Tibial nerve (tissue), 4 donors: ENCODE measurements at regions not wholly inside any gene's neighbourhood (a gene's known extent, or its start where the extent isn't known, plus 50 kb on each side); places are given as distances from the start of the nearest gene placed in this dataset.
"Not testable (repeated sequence)": the region's sequence is repeated elsewhere in the genome, so short reads cannot be mapped to it uniquely, and the experiment has no call there.

Experiments
- DNase-seq, 2 donors: peaks; one replicate each; pipeline ENCODE4 v3.0.0-alpha.2; 2019; ENCODE audit warnings: low spot score in 2 of 2
- H3K27ac ChIP-seq, 4 donors: fragments of 200-600 bp; sonication (generic) in 3 of 4; one replicate each; pipeline ENCODE4 v1.5.1; 2017 to 2019; ENCODE audit warnings: mild to moderate bottlenecking in 1 of 4
- H3K27me3 ChIP-seq, 2 donors: fragments of 200-600 bp; sonication (generic) in 1 of 2; one replicate each; pipeline versions ENCODE4 v1.5.1 to v1.6.0; 2017 to 2019
- H3K36me3 ChIP-seq, 3 donors: fragments of 200-600 bp; sonication (generic); one replicate each; pipeline ENCODE4 v1.5.1; 2018 to 2019
- H3K4me1 ChIP-seq, 4 donors: fragments of 200-600 bp; sonication (generic) in 3 of 4; one replicate each; pipeline ENCODE4 v1.5.1; 2017 to 2019
- H3K4me3 ChIP-seq, 4 donors: fragments of 200-600 bp; sonication (generic) in 3 of 4; one replicate each; pipeline ENCODE4 v1.5.1; 2017 to 2019; ENCODE audit warnings: mild to moderate bottlenecking in 1 of 4, moderate library complexity in 1 of 4
- H3K9me3 ChIP-seq, 4 donors: fragments of 200-600 bp; sonication (generic) in 3 of 4; one replicate each; pipeline ENCODE4 v1.5.1; 2017 to 2019
- CTCF ChIP-seq, 5 experiments: fragments of 200-600 bp in 3 of 5; fragments of 450-650 bp in 2 of 5; sonication (generic) in 3 of 5; IDR thresholded peaks; one replicate each; pipeline ENCODE4 v1.5.1; 2016 to 2019; ENCODE audit warnings: antibody characterized with exemption in 5 of 5, mild to moderate bottlenecking in 3 of 5, moderate library complexity in 2 of 5
- EP300 ChIP-seq, 2 donors: sonication (generic); formaldehyde crosslinking; IDR thresholded peaks; one replicate each; pipeline ENCODE4 v1.6.1; 2017; ENCODE audit warnings: antibody characterized with exemption in 2 of 2, mild to moderate bottlenecking in 1 of 2
- POLR2A ChIP-seq, 2 donors: fragments of 450-650 bp; IDR thresholded peaks; one replicate each; pipeline ENCODE4 v1.6.1; 2017; ENCODE audit warnings: antibody characterized with exemption in 2 of 2, mild to moderate bottlenecking in 2 of 2, moderate library complexity in 2 of 2
- WGBS, 2 donors: methylation state at CpG; one replicate each; pipeline ENCODE4 v1.1.5; 2018; 5-methylcytosine and 5-hydroxymethylcytosine counted together

DNA sequence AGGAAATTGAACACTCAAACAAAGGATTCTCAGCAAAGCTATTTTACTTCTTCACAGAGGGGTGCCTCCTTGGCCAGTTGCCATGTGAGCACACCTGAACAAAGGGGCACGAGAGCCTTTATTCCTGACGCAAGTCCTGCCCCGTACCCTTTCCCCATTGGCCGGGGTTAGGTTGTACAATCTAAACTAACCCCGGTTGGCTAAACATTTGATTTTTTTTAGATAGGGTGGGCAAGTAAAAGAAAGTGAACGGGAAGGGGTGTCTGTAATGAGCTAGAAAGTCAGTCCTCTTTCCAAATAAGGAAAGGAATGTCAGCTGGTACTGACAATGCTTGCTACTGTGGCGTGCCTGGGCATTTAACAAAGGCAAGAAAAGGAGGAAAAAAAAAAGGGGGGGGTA, 135.5 kb upstream of the CDKN3 start:
- peaks cover 0 to 8% (median 4%) of the 10 kb centered on the region in 4 donors for H3K4me1 ChIP-seq
- H3K4me3 ChIP-seq, result no peak overlapping the region
- TF ChIP-seq CTCF (IDR thresholded peaks at IDR 0.05), result no peak
- TF ChIP-seq EP300 (IDR thresholded peaks at IDR 0.05), result no peak
- no peaks in the 10 kb centered on the region for H3K27me3 ChIP-seq
- no peak overlapping the region for H3K27ac ChIP-seq
- no peak for DNase-seq
- 63 to 65% methylated on average over 7 of the region's 7 CpGs for WGBS, 2 donors
- H3K9me3 ChIP-seq, result no peaks in the 10 kb centered on the region
- no peaks in the 10 kb centered on the region for H3K36me3 ChIP-seq

GRCh38 chr14:54266616-54267015, 130.2 kb upstream of the CDKN3 start:
- DNase-seq, H3K9me3 ChIP-seq, H3K4me1 ChIP-seq, H3K36me3 ChIP-seq, H3K27me3 ChIP-seq, H3K4me3 ChIP-seq, H3K27ac ChIP-seq: not testable (repeated sequence)
- 90 to 93% methylated on average over 3 of the region's 3 CpGs for WGBS, 2 donors

DNA sequence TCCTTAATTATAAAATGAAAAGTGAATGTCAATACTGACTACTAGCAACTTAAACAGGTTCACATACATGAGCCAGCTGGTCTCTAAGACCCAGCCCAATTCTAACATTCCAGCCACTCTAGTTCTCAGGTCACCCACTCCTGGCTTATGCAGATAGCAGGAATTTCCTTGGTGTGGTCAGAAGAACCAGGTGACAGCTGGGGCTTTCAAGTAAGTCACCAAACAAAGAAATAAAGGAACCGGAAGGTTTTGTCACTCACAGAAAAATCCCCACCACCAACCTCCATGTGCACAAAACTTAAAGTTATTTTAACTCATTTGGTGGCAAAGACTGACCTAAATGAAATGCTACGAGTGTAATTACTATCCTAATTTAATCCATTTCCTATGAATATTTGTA, 129.6 kb upstream of the CDKN3 start:
- 71 to 83% methylated on average over 2 of the region's 2 CpGs for WGBS, 2 donors
- DNase-seq, result no peak
- no peaks in the 10 kb centered on the region for H3K36me3 ChIP-seq

DNA sequence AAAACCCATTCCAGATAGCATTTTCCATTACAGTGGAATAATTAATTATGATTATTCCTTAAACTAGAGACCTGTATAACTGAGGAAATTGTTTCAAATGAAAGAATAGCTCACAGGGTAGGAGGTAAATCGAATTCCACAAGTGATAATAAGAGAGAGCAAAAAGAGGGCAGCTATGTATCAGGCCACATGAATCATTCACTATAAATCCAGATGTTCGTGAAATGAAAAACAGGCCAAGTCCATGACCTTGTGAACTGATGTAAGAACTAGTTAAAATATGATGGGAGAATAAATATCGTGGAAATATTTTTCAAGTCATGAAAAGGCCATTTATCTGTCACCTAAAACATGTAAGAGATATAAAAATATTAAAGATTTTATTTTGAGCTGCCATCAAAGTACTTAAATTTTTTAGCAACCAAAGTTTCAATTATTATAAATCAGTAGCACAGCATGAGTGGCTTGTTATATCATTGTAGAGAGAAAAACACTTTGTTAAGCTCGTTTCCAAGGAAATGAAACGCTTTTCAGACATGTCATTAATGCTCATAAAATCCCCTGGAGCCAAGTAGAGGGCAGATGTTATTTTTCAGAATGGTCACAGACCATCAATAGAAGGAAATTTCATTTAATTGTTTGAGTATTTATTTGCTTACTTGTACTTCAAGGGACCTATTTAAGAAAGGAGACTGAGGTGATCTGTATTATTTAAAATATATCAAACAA, 120.6 kb upstream of the CDKN3 start:
- Histone ChIP-seq H3K9me3 (no peaks in the 10 kb centered on the region), H3K36me3 (no peaks in the 10 kb centered on the region), H3K4me1 (no peaks in the 10 kb centered on the region), H3K27me3 (no peaks in the 10 kb centered on the region), H3K4me3 (no peak overlapping the region), H3K27ac (no peak overlapping the region)
- TF ChIP-seq POLR2A (IDR thresholded peaks at IDR 0.05) (no peak), EP300 (IDR thresholded peaks at IDR 0.05) (no peak), CTCF (IDR thresholded peaks at IDR 0.05) (no peak)
- whole genome bisulfite sequencing, 2 donors, result 23 to 24% methylated on average over 5 of the region's 5 CpGs
- no peak for DNase-seq

More for the DNA sequence above, 129.6 kb upstream of the CDKN3 start:
- H3K27ac ChIP-seq, result no peak overlapping the region
- no peak for TF ChIP-seq EP300 (IDR thresholded peaks at IDR 0.05)
- TF ChIP-seq CTCF (IDR thresholded peaks at IDR 0.05), result no peak
- no peak for TF ChIP-seq POLR2A (IDR thresholded peaks at IDR 0.05)
- no peaks in the 10 kb centered on the region for H3K27me3 ChIP-seq
- no peak overlapping the region for H3K4me3 ChIP-seq
- no peaks in the 10 kb centered on the region for H3K9me3 ChIP-seq
- H3K4me1 ChIP-seq, result no peaks in the 10 kb centered on the region

DNA sequence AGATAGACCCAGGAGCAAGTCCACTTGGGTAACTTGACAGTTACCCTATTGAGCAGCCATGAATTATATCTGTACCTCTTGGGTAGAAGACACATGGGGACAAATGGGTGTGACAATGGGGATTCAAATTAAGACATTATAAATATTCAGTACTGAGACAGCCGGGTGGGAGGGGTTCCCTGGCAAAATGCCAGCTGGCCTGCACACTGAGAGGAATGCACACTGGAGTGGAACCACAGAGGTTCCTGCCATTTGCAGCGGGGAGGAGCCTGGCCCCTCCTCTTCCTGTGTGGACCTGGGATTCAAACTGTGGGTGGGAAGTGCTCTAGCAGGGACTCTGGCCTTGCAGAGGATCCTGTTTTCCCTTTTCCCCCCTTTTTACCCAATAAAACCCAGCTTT, 118.7 kb upstream of the CDKN3 start:
- TF ChIP-seq POLR2A (IDR thresholded peaks at IDR 0.05) (no peak), EP300 (IDR thresholded peaks at IDR 0.05) (no peak), CTCF (IDR thresholded peaks at IDR 0.05) (no peak)
- no peaks in the 10 kb centered on the region for H3K4me1 ChIP-seq
- H3K36me3 ChIP-seq, result no peaks in the 10 kb centered on the region
- 50 to 58% methylated on average over 2 of the region's 2 CpGs for WGBS, 2 donors
- H3K9me3 ChIP-seq, result no peaks in the 10 kb centered on the region
- H3K27ac ChIP-seq, result no peak overlapping the region
- no peak overlapping the region for H3K4me3 ChIP-seq
- no peaks in the 10 kb centered on the region for H3K27me3 ChIP-seq
- DNase-seq, result no peak
